Parathyroid adenoma (tissue), 2 donors: ENCODE measurements at regions not wholly inside any gene's neighbourhood (a gene's known extent, or its start where the extent isn't known, plus 50 kb on each side); places are given as distances from the start of the nearest gene placed in this dataset.

ENCODE experiments used
- H2AFZ ChIP-seq: fragments of 300-600 bp; sonication (generic); one replicate; pipeline ENCODE4 v1.7.0; 2017; ENCODE audit warnings: antibody characterized with exemption, mild to moderate bottlenecking
- H3K27ac ChIP-seq: fragments of 300-600 bp; sonication (generic); one replicate; pipeline ENCODE4 v1.7.0; 2017
- H3K27me3 ChIP-seq: fragments of 300-600 bp; sonication (generic); one replicate; pipeline ENCODE4 v1.7.0; 2017; ENCODE audit warnings: low read length; ENCODE audit not compliant: control insufficient read depth, insufficient read depth
- H3K36me3 ChIP-seq: fragments of 300-600 bp; sonication (generic); one replicate; pipeline ENCODE4 v1.7.0; 2017; ENCODE audit warnings: low read length; ENCODE audit not compliant: control insufficient read depth, insufficient read depth
- H3K4me1 ChIP-seq: fragments of 300-600 bp; sonication (generic); one replicate; pipeline ENCODE4 v1.7.0; 2017; ENCODE audit warnings: control low read depth
- H3K4me2 ChIP-seq: fragments of 300-600 bp; sonication (generic); one replicate; pipeline ENCODE4 v1.7.0; 2017; ENCODE audit warnings: low read length
- H3K4me3 ChIP-seq: fragments of 300-600 bp; sonication (generic); one replicate; pipeline ENCODE4 v1.7.0; 2017; ENCODE audit warnings: low read depth, low read length
- H3K79me2 ChIP-seq: fragments of 300-600 bp; sonication (generic); one replicate; pipeline ENCODE4 v1.7.0; 2017; ENCODE audit warnings: control low read depth
- H3K9ac ChIP-seq: fragments of 300-600 bp; sonication (generic); one replicate; pipeline ENCODE4 v1.7.0; 2017; ENCODE audit warnings: mild to moderate bottlenecking
- H3K9me3 ChIP-seq: fragments of 300-600 bp; sonication (generic); one replicate; pipeline ENCODE4 v1.7.0; 2017; ENCODE audit warnings: low read length; ENCODE audit not compliant: control insufficient read depth
- CTCF ChIP-seq: fragments of 300-600 bp; sonication (generic); IDR thresholded peaks from one replicate; pipeline ENCODE4 v1.7.0; 2017; ENCODE audit warnings: antibody characterized with exemption, mild to moderate bottlenecking
- donor health status: primary hyperparathyroidism.

GRCh38 chr5:102623329-102624065, 124.7 kb upstream of the SLCO6A1 start:
- Histone ChIP-seq H3K9me3 (no peaks in the 10 kb centered on the region), H3K36me3 (no peaks in the 10 kb centered on the region), H3K4me2 (no peak overlapping the region), H3K9ac (no peak overlapping the region), H3K27ac (no peak overlapping the region), H2AFZ (no peak overlapping the region), H3K4me3 (no peak overlapping the region), H3K4me1 (no peaks in the 10 kb centered on the region), H3K79me2 (no peaks in the 10 kb centered on the region), H3K27me3 (no peaks in the 10 kb centered on the region)
- TF ChIP-seq CTCF = no peak

GRCh38 chr5:102624405-102624804, 125.6 kb upstream of the SLCO6A1 start:
- no peak overlapping the region for H2AFZ ChIP-seq
- no peaks in the 10 kb centered on the region for H3K79me2 ChIP-seq
- no peaks in the 10 kb centered on the region for H3K9me3 ChIP-seq
- H3K4me1 ChIP-seq = no peaks in the 10 kb centered on the region
- TF ChIP-seq CTCF = no peak
- H3K36me3 ChIP-seq = no peaks in the 10 kb centered on the region
- H3K27ac ChIP-seq = no peak overlapping the region
- H3K27me3 ChIP-seq = no peaks in the 10 kb centered on the region
- no peak overlapping the region for H3K4me2 ChIP-seq
- no peak overlapping the region for H3K9ac ChIP-seq
- no peak overlapping the region for H3K4me3 ChIP-seq

- H3K9ac ChIP-seq = no peak overlapping the region
- no peak for TF ChIP-seq CTCF
Observed at GRCh38 chr5:102625468-102625867, 126.7 kb upstream of the SLCO6A1 start.

GRCh38 chr5:102625928-102626327, 127.1 kb upstream of the SLCO6A1 start:
- no peaks in the 10 kb centered on the region for H3K27me3 ChIP-seq
- H3K4me2 ChIP-seq = no peak overlapping the region
- no peak overlapping the region for H3K9ac ChIP-seq
- no peaks in the 10 kb centered on the region for H3K9me3 ChIP-seq
- no peak for TF ChIP-seq CTCF
- H2AFZ ChIP-seq = no peak overlapping the region
- no peaks in the 10 kb centered on the region for H3K79me2 ChIP-seq
- no peak overlapping the region for H3K27ac ChIP-seq
- H3K4me3 ChIP-seq = no peak overlapping the region
- no peaks in the 10 kb centered on the region for H3K4me1 ChIP-seq
- no peaks in the 10 kb centered on the region for H3K36me3 ChIP-seq

More at GRCh38 chr5:102625468-102625867, 126.7 kb upstream of the SLCO6A1 start:
- Histone ChIP-seq H3K9me3 (no peaks in the 10 kb centered on the region), H2AFZ (no peak overlapping the region), H3K27me3 (no peaks in the 10 kb centered on the region), H3K79me2 (no peaks in the 10 kb centered on the region), H3K36me3 (no peaks in the 10 kb centered on the region), H3K4me2 (no peak overlapping the region), H3K4me1 (no peaks in the 10 kb centered on the region), H3K4me3 (no peak overlapping the region), H3K27ac (no peak overlapping the region)

GRCh38 chr5:102627315-102627714, 127.8 kb upstream of the PAM start:
- Histone ChIP-seq H3K9me3 (no peaks in the 10 kb centered on the region), H3K9ac (no peak overlapping the region), H3K79me2 (no peaks in the 10 kb centered on the region), H2AFZ (no peak overlapping the region), H3K36me3 (no peaks in the 10 kb centered on the region), H3K4me1 (no peaks in the 10 kb centered on the region), H3K27me3 (no peaks in the 10 kb centered on the region), H3K4me3 (no peak overlapping the region), H3K27ac (no peak overlapping the region), H3K4me2 (no peak overlapping the region)
- TF ChIP-seq CTCF = no peak
